ENCODE measurements at regions not wholly inside any gene's neighbourhood (a gene's known extent, or its start where the extent isn't known, plus 50 kb on each side); places are given as distances from the start of the nearest gene placed in this dataset.

- ChIA-PET POLR2A (no interaction called here), CTCF (ENCODE audit: low intra/inter-chr PET ratio, low total read pairs) (no interaction called here)
- ATAC-seq (peak; percentile 85), FAIRE-seq (peak; percentile 58), DNase-seq (ENCODE audit: low spot score) (peak; percentile 45)
- BruUV-seq (replicated peaks): no TSS peak
- in situ Hi-C loops (cut with HindIII; ENCODE audit: extremely low pct_ligation_motif_present, low pct_unique_long_range_greater_than_20kb) (no loop called here), intact Hi-C loops (cut with micrococcal nuclease; ENCODE audit: unreplicated experiment) (loop anchor here (5.0 kb wide), 1 partner anchor 364 kb away; no protein-coding TSS in a partner anchor)
- H4K20me1 ChIP-seq (ENCODE audit: insufficient read depth, low read length): no peaks in the 10 kb centered on the region
- H3K36me3 ChIP-seq (replicated peaks in 1 of 2; ENCODE audit: control insufficient read depth in 1 of 2, insufficient read depth in 2 of 2, low read length in 2 of 2): no peaks in the 10 kb centered on the region
- H3K4me3 ChIP-seq (replicated peaks in 1 of 3; ENCODE audit: insufficient read depth in 1 of 3, low read depth in 2 of 3, low read length in 3 of 3): no peak overlapping the region
- TF ChIP-seq STAG1 (CRISPR knock-in tag; IDR thresholded peaks at IDR 0.05) (peak; percentile 44), ZNF580 (CRISPR knock-in tag; IDR thresholded peaks at IDR 0.05; ENCODE audit: borderline replicate concordance, low read depth) (no peak), SMC3 (IDR thresholded peaks at IDR 0.05; ENCODE audit: low read length) (peak; percentile 8; the same call in 1 of the 2 replicates), EHMT2 (IDR thresholded peaks at IDR 0.05; ENCODE audit: borderline replicate concordance, low read depth, low read length) (no peak), ARNT (IDR thresholded peaks at IDR 0.05) (no peak), CTCF (CRISPR knock-in tag; IDR thresholded peaks at IDR 0.05) (peak; percentile 62), ATRX (CRISPR knock-in tag; IDR thresholded peaks at IDR 0.05; ENCODE audit: borderline replicate concordance) (no peak), ZNF562 (CRISPR knock-in tag; IDR thresholded peaks at IDR 0.05; ENCODE audit: borderline replicate concordance) (no peak), PBX2 (CRISPR knock-in tag; IDR thresholded peaks at IDR 0.05) (no peak), ZNF432 (CRISPR knock-in tag; IDR thresholded peaks at IDR 0.05; ENCODE audit: borderline replicate concordance) (no peak)
- H3K9ac ChIP-seq (ENCODE audit: insufficient read depth, low read depth, low read length): no peak overlapping the region
- no peaks in the 10 kb centered on the region for H3K79me2 ChIP-seq (ENCODE audit: insufficient read depth, low read length)
- H3K27me3 ChIP-seq (ENCODE audit: control insufficient read depth in 1 of 2, insufficient read depth in 2 of 2, low read length in 2 of 2): no peaks in the 10 kb centered on the region
- no peak overlapping the region for H2AFZ ChIP-seq (ENCODE audit: low read length)
- no peaks in the 10 kb centered on the region for H3K9me3 ChIP-seq (ENCODE audit: low read length)
- no peak overlapping the region for H3K27ac ChIP-seq (ENCODE audit: extremely low read length, insufficient read depth, low read length)
- 1% methylated on average over 3 of the region's 3 CpGs for WGBS (ENCODE audit: low lambda C conversion rate)
- no peak overlapping the region for H3K4me2 ChIP-seq (ENCODE audit: low read depth, low read length)
- no peaks in the 10 kb centered on the region for H3K4me1 ChIP-seq (ENCODE audit: insufficient read depth, low read length)
Observed at GRCh38 chr21:18041012-18041411, 203.6 kb upstream of the CHODL start.

All from HepG2 (cell line).